Thymus (tissue), 11 donors: ENCODE measurements at regions not wholly inside any gene's neighbourhood (a gene's known extent, or its start where the extent isn't known, plus 50 kb on each side); places are given as distances from the start of the nearest gene placed in this dataset.

Experiments used
- DNase-seq, 9 donors: peaks; one replicate each; pipeline ENCODE4 v3.0.0-alpha.2; 2013; ENCODE audit warnings: low spot score in 9 of 9, low read depth in 6 of 9, missing footprints in 1 of 9
- H3K27ac ChIP-seq, 2 donors: one replicate each; pipeline ENCODE4 v1.5.1; 2013; ENCODE audit warnings: control low read depth in 1 of 2, low read depth in 1 of 2, low read length in 1 of 2, mild to moderate bottlenecking in 1 of 2, moderate library complexity in 1 of 2
- H3K27me3 ChIP-seq, 2 donors: one replicate each; pipeline ENCODE4 v1.5.1; 2013; ENCODE audit warnings: low read length in 1 of 2; ENCODE audit not compliant: control insufficient read depth in 2 of 2, insufficient read depth in 1 of 2
- H3K36me3 ChIP-seq, 2 donors: one replicate each; pipeline ENCODE4 v1.5.1; 2013; ENCODE audit warnings: low read length in 1 of 2, mild to moderate bottlenecking in 1 of 2, moderate library complexity in 1 of 2; ENCODE audit not compliant: control insufficient read depth in 2 of 2, insufficient read depth in 2 of 2
- H3K4me1 ChIP-seq, 2 donors: one replicate each; pipeline ENCODE4 v1.5.1; 2013; ENCODE audit warnings: low read length in 2 of 2; ENCODE audit not compliant: control insufficient read depth in 2 of 2, insufficient read depth in 2 of 2
- H3K4me3 ChIP-seq, 2 donors: one replicate each; pipeline ENCODE4 v1.5.1; 2013; ENCODE audit warnings: low read length in 2 of 2, control low read depth in 1 of 2, mild to moderate bottlenecking in 1 of 2
- H3K9me3 ChIP-seq, 2 donors: one replicate each; pipeline ENCODE4 v1.5.1; 2013; ENCODE audit warnings: low read length in 1 of 2, mild to moderate bottlenecking in 1 of 2; ENCODE audit not compliant: control insufficient read depth in 2 of 2, insufficient read depth in 1 of 2
- WGBS: extraction: QIAGEN DNeasy Blood & Tissue Kit; methylation state at CpG from one replicate; pipeline ENCODE4 v1.1.7; 2013; 5-methylcytosine and 5-hydroxymethylcytosine counted together
- donor health status: healthy.

DNA sequence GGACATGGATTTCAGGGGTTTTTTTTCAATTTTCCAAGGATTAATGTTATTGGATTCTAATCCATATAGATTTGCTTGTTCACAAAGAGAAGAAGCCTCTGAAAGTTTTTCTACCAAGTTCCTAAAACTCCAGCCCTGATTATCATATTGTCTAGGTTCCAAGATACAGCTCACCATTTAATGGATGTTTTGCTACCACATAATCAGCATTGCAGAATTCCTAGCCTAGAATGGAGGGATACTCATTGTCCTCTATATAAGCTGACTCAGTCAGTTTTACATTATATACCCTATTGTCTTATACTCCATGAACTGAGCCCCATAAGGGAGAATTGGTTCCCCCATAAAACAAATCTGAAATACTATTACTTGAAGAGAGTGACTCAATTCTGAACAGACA, 664.7 kb upstream of the FAM241A start:
- no peaks in the 10 kb centered on the region for H3K36me3 ChIP-seq
- H3K9me3 ChIP-seq: peaks cover 0 to 9% of the 10 kb centered on the region in 2 donors
- H3K4me3 ChIP-seq: no peak overlapping the region
- no peaks in the 10 kb centered on the region for H3K27me3 ChIP-seq
- DNase-seq: no peak
- H3K27ac ChIP-seq: no peak overlapping the region
- no peaks in the 10 kb centered on the region for H3K4me1 ChIP-seq

DNA sequence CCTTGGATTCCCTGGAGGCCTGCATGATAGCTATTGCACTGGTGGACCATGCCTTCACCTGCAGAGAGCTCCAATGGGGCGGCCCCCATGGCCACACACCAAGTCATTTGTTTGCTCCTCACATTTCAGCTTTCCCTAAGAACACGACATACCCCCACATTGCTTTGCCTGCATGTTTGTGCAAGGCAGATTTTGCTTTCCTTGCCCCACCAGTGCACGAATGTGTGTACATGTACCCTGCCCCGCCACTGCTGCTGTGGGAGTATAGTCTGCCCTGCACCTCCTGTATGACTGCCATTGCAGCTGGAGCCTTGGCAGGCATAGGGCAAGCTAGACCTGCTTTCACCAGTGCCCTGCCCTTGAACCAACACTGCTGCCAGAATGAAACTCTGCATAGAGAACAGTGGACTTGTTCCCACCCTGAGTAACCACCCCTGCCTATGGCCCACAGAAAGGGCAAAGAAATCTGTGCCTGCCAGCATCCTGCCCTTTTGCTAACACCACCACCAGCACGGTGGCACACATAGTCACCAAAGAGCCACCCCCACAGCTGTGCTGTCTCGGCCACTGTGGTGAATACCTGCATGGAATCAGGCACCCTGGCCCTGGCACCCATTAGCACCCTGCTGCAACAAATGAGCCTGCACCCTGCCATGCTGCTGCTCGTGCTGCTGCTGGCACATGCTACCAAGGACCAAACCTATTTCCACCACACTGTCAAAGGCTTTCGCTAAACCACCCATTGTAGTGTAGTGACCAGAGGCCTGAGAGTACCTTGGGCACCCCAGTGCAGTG, 661.7 kb upstream of the FAM241A start:
- Histone ChIP-seq H3K36me3 (no peaks in the 10 kb centered on the region), H3K27me3 (no peaks in the 10 kb centered on the region), H3K4me3 (no peak overlapping the region), H3K4me1 (no peaks in the 10 kb centered on the region), H3K9me3 (peaks cover 0 to 9% of the 10 kb centered on the region in 2 donors), H3K27ac (no peak overlapping the region)
- no peak for DNase-seq
- 93% methylated on average over 8 of the region's 8 CpGs for WGBS

DNA sequence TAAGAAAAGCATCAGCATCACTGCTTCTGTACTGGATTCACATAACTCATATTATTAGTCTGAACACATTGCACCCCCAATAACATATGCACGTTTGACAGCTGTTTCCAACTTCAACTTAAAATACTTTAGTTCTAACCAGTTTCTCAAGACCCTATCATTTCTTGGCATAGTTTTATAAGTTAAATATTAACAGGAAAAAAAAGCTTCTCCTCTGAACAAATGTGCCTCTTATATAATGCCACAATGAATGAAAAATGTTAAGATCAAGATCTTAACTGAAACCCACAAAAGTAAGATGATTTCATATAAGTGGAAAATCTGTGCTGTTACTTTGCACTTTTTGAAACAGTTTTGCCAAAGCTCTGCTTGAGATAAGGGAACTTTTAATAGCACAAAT, 652.8 kb upstream of the FAM241A start:
- no peak for DNase-seq
- no peaks in the 10 kb centered on the region for H3K27me3 ChIP-seq

DNA sequence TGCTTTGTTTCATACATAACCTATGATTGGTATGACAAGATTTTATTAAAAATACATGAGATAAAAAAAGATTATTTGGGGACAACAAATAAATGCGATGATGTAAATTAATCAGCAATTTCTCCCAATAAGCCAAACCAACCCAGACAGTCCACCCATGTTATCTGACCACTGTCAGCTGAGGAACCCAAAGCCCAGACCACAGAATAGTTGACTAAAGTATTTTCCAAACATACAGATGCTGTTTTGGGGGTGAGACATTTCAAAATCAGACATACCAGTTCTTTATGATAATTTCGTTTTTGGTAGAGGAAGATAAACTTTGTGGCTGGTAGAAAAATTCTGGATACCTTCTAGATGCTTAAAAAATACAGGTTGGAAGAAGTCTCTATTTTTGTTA, 650.8 kb upstream of the FAM241A start:
- no peaks in the 10 kb centered on the region for H3K4me1 ChIP-seq
- no peak overlapping the region for H3K27ac ChIP-seq
- WGBS: 82% methylated on average over 2 of the region's 2 CpGs
- no peaks in the 10 kb centered on the region for H3K36me3 ChIP-seq
- H3K9me3 ChIP-seq: no peaks in the 10 kb centered on the region
- no peak overlapping the region for H3K4me3 ChIP-seq
- H3K27me3 ChIP-seq: no peaks in the 10 kb centered on the region
- no peak for DNase-seq

More for the DNA sequence above, 652.8 kb upstream of the FAM241A start:
- Histone ChIP-seq H3K36me3 (no peaks in the 10 kb centered on the region), H3K4me3 (no peak overlapping the region), H3K9me3 (no peaks in the 10 kb centered on the region), H3K27ac (no peak overlapping the region), H3K4me1 (no peaks in the 10 kb centered on the region)
- 78% methylated on average over 1 of the region's 1 CpG for WGBS

DNA sequence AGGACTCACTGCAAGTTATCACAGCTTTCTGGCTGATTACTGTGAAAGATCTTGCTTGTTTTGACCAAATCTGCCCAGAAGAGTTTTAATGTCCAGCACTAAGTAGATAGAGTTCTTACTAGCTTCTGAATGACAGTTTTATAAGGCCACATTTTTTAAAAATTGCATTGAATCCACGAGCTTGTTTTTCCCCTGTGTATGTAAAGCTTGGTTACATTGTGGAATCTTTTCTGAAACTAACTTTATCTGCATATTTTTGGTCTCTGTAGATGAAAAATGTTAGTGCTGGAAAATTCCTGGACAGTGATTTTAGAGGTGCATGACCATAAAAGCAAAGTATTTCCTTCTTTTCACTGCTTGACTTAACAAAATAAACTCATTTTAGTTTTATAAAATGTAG, 650.3 kb upstream of the FAM241A start:
- WGBS: 52% methylated on average over 1 of the region's 1 CpG
- Histone ChIP-seq H3K4me1 (no peaks in the 10 kb centered on the region), H3K36me3 (no peaks in the 10 kb centered on the region), H3K9me3 (no peaks in the 10 kb centered on the region), H3K4me3 (no peak overlapping the region), H3K27ac (no peak overlapping the region), H3K27me3 (no peaks in the 10 kb centered on the region)
- DNase-seq: no peak

DNA sequence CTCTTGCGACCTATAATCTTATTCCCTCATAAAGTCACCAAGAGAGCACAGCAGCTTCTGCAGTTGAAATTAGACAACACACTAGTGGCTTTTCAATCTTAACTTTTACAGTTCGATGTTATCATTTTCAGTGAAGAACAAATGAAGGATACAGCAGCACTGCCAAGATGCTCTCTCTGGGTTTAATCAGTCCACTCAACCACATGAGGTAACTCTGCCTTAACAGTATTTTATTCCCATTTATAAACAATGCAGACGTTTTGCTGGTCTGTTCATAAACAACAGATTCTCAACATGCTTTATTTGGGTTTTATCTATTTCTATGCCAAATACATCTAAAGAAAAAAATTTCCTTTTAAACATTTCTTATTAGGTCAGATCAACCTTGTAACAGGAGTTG, 646.0 kb upstream of the FAM241A start:
- no peak for DNase-seq
- no peaks in the 10 kb centered on the region for H3K27me3 ChIP-seq
- H3K4me3 ChIP-seq: no peak overlapping the region
- H3K36me3 ChIP-seq: no peaks in the 10 kb centered on the region
- no peaks in the 10 kb centered on the region for H3K4me1 ChIP-seq
- WGBS: 85% methylated on average over 3 of the region's 3 CpGs
- no peak overlapping the region for H3K27ac ChIP-seq
- no peaks in the 10 kb centered on the region for H3K9me3 ChIP-seq

DNA sequence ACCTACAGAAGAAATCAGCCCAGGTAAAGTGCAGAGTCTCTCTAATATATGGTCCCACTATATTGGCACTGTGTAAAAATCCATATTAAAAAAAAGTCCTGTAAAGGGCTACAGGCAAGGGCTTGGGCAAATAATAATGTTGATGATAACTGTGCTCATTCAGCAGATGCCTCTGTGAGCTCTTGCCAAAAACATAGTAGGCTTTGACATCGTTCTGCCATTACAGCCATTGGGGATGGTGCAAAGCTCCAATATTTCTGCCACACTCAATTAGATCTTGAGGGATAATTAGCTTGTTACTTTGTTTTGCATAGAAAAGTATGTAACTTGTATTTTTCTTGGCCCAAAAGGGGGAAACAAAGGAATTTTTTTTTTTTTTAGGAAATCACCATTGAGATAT, 645.5 kb upstream of the FAM241A start:
- no peak for DNase-seq
- 97% methylated on average over 1 of the region's 1 CpG for WGBS

DNA sequence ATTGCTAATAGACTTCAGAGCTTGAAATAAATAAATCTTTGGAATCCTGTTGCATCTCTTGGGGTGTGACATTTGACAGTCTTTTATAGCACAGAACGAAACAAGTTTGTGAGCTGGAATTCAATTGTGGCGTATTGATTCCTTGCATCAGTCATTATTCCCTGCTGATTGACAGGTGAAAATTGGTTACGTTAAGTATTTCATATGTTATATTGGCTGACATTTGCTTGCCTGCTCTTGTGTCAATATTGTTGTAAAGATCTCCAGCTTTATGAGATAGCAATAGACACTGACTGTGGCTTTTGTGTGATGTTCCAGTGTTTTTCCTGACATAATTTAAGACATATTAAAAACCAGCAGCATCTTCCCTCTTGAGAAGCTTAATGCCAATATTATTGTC, 644.4 kb upstream of the FAM241A start:
- H3K27me3 ChIP-seq: no peaks in the 10 kb centered on the region
- WGBS: 95% methylated on average over 3 of the region's 3 CpGs
- H3K27ac ChIP-seq: no peak overlapping the region
- no peaks in the 10 kb centered on the region for H3K4me1 ChIP-seq
- no peak overlapping the region for H3K4me3 ChIP-seq
- no peak for DNase-seq
- H3K36me3 ChIP-seq: no peaks in the 10 kb centered on the region
- no peaks in the 10 kb centered on the region for H3K9me3 ChIP-seq

More for the DNA sequence above, 645.5 kb upstream of the FAM241A start:
- H3K27ac ChIP-seq: no peak overlapping the region
- H3K4me1 ChIP-seq: no peaks in the 10 kb centered on the region
- H3K36me3 ChIP-seq: no peaks in the 10 kb centered on the region
- no peaks in the 10 kb centered on the region for H3K9me3 ChIP-seq
- H3K4me3 ChIP-seq: no peak overlapping the region
- H3K27me3 ChIP-seq: no peaks in the 10 kb centered on the region

DNA sequence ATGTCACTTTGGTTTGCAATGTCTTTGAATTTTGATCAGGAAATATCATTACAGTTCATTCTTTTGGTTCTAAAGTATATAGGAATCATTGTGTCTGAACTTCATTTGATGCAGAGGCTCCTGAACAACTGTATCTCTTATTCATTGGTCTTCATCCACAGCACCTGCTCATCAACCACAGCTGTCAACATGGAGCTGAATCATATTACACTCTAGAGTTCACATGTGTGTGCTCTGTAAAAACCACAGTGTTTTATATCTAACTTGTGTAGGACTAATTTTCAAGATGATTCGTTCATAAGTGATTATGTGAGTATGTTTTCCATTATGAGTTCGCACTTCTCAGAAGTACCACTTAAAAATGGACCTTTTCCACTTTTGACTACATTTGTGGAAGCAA, 643.3 kb upstream of the FAM241A start:
- no peaks in the 10 kb centered on the region for H3K36me3 ChIP-seq
- no peak overlapping the region for H3K27ac ChIP-seq
- no peaks in the 10 kb centered on the region for H3K9me3 ChIP-seq
- WGBS: 88% methylated on average over 2 of the region's 2 CpGs
- DNase-seq: no peak
- H3K4me1 ChIP-seq: no peaks in the 10 kb centered on the region
- H3K4me3 ChIP-seq: no peak overlapping the region
- H3K27me3 ChIP-seq: no peaks in the 10 kb centered on the region
